Smooth muscle cell (in vitro differentiated cells): ENCODE measurements at regions not wholly inside any gene's neighbourhood (a gene's known extent, or its start where the extent isn't known, plus 50 kb on each side); places are given as distances from the start of the nearest gene placed in this dataset.

Experiments
- DNase-seq: peaks from one replicate; lab custom pipeline; 2025; ENCODE audit not compliant: unreplicated experiment; lab: John Stamatoyannopoulos, UW
- H2AFZ ChIP-seq: fragments of 200-600 bp; sonication (generic); 2 replicates; pipeline ENCODE4 v1.6.0; 2016; ENCODE audit warnings: antibody characterized with exemption, low read depth, mild to moderate bottlenecking
- H3F3A ChIP-seq: fragments of 200-600 bp; sonication (generic); 2 replicates; pipeline ENCODE4 v1.6.0; 2017; ENCODE audit warnings: antibody characterized with exemption, low read depth
- H3K27ac ChIP-seq: fragments of 200-600 bp; sonication (generic); 2 replicates; pipeline ENCODE4 v1.5.1; 2016; ENCODE audit warnings: low read depth, mild to moderate bottlenecking
- H3K27me3 ChIP-seq: fragments of 200-600 bp; sonication (generic); 2 replicates; pipeline ENCODE4 v1.6.1; 2016; ENCODE audit warnings: low read depth, mild to moderate bottlenecking
- H3K36me3 ChIP-seq: fragments of 200-600 bp; sonication (generic); 2 replicates; pipeline ENCODE4 v1.5.1; 2016; ENCODE audit warnings: low read depth
- H3K4me1 ChIP-seq: fragments of 200-600 bp; sonication (generic); 2 replicates; pipeline ENCODE4 v1.5.1; 2016; ENCODE audit warnings: low read depth
- H3K4me2 ChIP-seq: fragments of 200-600 bp; sonication (generic); 2 replicates; pipeline ENCODE4 v1.6.0; 2016; ENCODE audit warnings: mild to moderate bottlenecking
- H3K4me3 ChIP-seq: fragments of 200-600 bp; sonication (generic); 2 replicates; pipeline ENCODE4 v1.5.1; 2016; ENCODE audit warnings: mild to moderate bottlenecking
- H3K79me2 ChIP-seq: fragments of 200-600 bp; sonication (generic); 2 replicates; pipeline ENCODE4 v1.6.0; 2016; ENCODE audit warnings: low read depth, mild to moderate bottlenecking
- H3K9ac ChIP-seq: fragments of 200-600 bp; sonication (generic); 2 replicates; pipeline ENCODE4 v1.6.0; 2016; ENCODE audit warnings: low read depth
- H3K9me3 ChIP-seq: fragments of 200-600 bp; sonication (generic); replicated peaks from 2 replicates; pipeline ENCODE4 v1.5.1; 2016; ENCODE audit warnings: low read depth
- H4K20me1 ChIP-seq: fragments of 200-600 bp; sonication (generic); 2 replicates; pipeline ENCODE4 v1.6.0; 2016; ENCODE audit warnings: low read depth
- CTCF ChIP-seq: fragments of 200-600 bp; sonication (generic); IDR thresholded peaks from 2 replicates; pipeline ENCODE4 v1.5.1; 2017; ENCODE audit warnings: borderline replicate concordance, mild to moderate bottlenecking, antibody characterized with exemption; ENCODE audit not compliant: insufficient read depth, poor library complexity, severe bottlenecking
- WGBS: methylation state at CpG from one replicate; pipeline ENCODE4 v1.1.7; 2016; ENCODE audit warnings: low lambda C conversion rate; 5-methylcytosine and 5-hydroxymethylcytosine counted together

- Histone ChIP-seq H3K9me3 (no peaks in the 10 kb centered on the region), H3K27me3 (no peaks in the 10 kb centered on the region), H3K4me3 (no peak overlapping the region), H3K4me1 (no peaks in the 10 kb centered on the region), H3K4me2 (no peak overlapping the region), H3K36me3 (no peaks in the 10 kb centered on the region), H3F3A (no peaks in the 10 kb centered on the region), H4K20me1 (no peaks in the 10 kb centered on the region), H3K9ac (no peak overlapping the region), H3K27ac (no peak overlapping the region), H3K79me2 (no peaks in the 10 kb centered on the region), H2AFZ (no peak overlapping the region)
- TF ChIP-seq CTCF = no peak
- DNase-seq = no peak
- 93% methylated on average over 9 of the region's 15 CpGs for WGBS
These were observed 53.8 kb upstream of the ASB18 start for GRCh38 chr2:236317938-236318396.

GRCh38 chr2:236318401-236318800 lies 54.2 kb upstream of the ASB18 start:
- Histone ChIP-seq H3K9me3 (no peaks in the 10 kb centered on the region), H4K20me1 (no peaks in the 10 kb centered on the region), H3K27ac (no peak overlapping the region), H3K36me3 (no peaks in the 10 kb centered on the region), H3K4me1 (no peaks in the 10 kb centered on the region), H3F3A (no peaks in the 10 kb centered on the region), H3K4me3 (no peak overlapping the region), H3K9ac (no peak overlapping the region), H2AFZ (no peak overlapping the region), H3K4me2 (no peak overlapping the region), H3K27me3 (no peaks in the 10 kb centered on the region), H3K79me2 (no peaks in the 10 kb centered on the region)
- TF ChIP-seq CTCF = no peak
- 92% methylated on average over 5 of the region's 5 CpGs for WGBS
- no peak for DNase-seq

GRCh38 chr2:236319036-236319435 lies 54.8 kb upstream of the ASB18 start:
- H3K27ac ChIP-seq = no peak overlapping the region
- WGBS = 91% methylated on average over 9 of the region's 9 CpGs
- TF ChIP-seq CTCF = no peak

GRCh38 chr2:236321415-236321814 lies 57.2 kb upstream of the ASB18 start:
- Histone ChIP-seq H2AFZ (no peak overlapping the region), H3K9ac (no peak overlapping the region), H3K4me2 (no peak overlapping the region), H4K20me1 (no peaks in the 10 kb centered on the region), H3K27me3 (no peaks in the 10 kb centered on the region), H3K27ac (no peak overlapping the region), H3K36me3 (no peaks in the 10 kb centered on the region), H3K79me2 (no peaks in the 10 kb centered on the region), H3K4me1 (no peaks in the 10 kb centered on the region), H3F3A (no peaks in the 10 kb centered on the region), H3K9me3 (no peaks in the 10 kb centered on the region), H3K4me3 (no peak overlapping the region)
- WGBS = 83% methylated on average over 5 of the region's 5 CpGs
- no peak for DNase-seq
- no peak for TF ChIP-seq CTCF

More at GRCh38 chr2:236319036-236319435, 54.8 kb upstream of the ASB18 start:
- Histone ChIP-seq H3K27me3 (no peaks in the 10 kb centered on the region), H2AFZ (no peak overlapping the region), H4K20me1 (no peaks in the 10 kb centered on the region), H3K36me3 (no peaks in the 10 kb centered on the region), H3K79me2 (no peaks in the 10 kb centered on the region), H3K4me1 (no peaks in the 10 kb centered on the region), H3K4me3 (no peak overlapping the region), H3K9ac (no peak overlapping the region), H3K9me3 (no peaks in the 10 kb centered on the region), H3F3A (no peaks in the 10 kb centered on the region), H3K4me2 (no peak overlapping the region)
- DNase-seq = no peak
